ENCODE measurements at regions not wholly inside any gene's neighbourhood (a gene's known extent, or its start where the extent isn't known, plus 50 kb on each side); places are given as distances from the start of the nearest gene placed in this dataset.

DNA sequence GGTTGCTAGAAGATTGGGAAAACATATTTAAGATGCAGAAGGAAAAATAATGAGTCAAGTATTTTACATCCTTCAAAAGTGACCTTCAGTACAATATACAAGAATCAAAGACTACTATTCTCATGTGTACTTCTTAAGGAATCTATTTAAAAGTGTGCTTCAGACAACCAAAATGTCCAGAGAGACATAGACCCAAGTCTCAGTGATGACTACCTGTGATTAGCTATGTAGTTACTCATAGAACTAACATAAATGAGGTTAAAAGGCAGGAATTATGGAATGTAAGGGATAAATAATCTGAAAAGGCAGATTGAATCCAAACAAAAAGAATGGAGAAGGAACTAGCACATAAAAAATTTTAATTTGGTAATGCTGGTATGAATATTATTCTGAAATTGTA is 634.7 kb upstream of the FAM241A start:
- FAIRE-seq (no peak), DNase-seq (ENCODE audit: low read depth, low spot score) (no peak)
- Histone ChIP-seq H3K36me3 (ENCODE audit: control insufficient read depth in 2 of 2, extremely low read depth in 1 of 2, insufficient read depth in 2 of 2, low read length in 2 of 2) (no peaks in the 10 kb centered on the region), H3K9me3 (ENCODE audit: control insufficient read depth, low read depth, low read length) (no peaks in the 10 kb centered on the region), H3K27me3 (ENCODE audit: control insufficient read depth, extremely low read depth, insufficient read depth, low read length) (no peaks in the 10 kb centered on the region), H3K27ac (ENCODE audit: control insufficient read depth, insufficient read depth, low read length) (no peak overlapping the region), H3K79me2 (ENCODE audit: control insufficient read depth, insufficient read depth, low read length) (no peaks in the 10 kb centered on the region), H3K4me3 (ENCODE audit: control insufficient read depth in 2 of 3, extremely low read depth in 1 of 3, insufficient read depth in 2 of 3, low read depth in 1 of 3, low read length in 3 of 3) (no peak overlapping the region), H4K20me1 (ENCODE audit: control insufficient read depth, extremely low read depth, insufficient read depth, low read length) (no peaks in the 10 kb centered on the region), H2AFZ (ENCODE audit: control insufficient read depth, low read length) (no peak overlapping the region), H3K4me2 (ENCODE audit: control insufficient read depth, extremely low read depth, insufficient read depth, low read depth, low read length) (no peak overlapping the region), H3K9me1 (ENCODE audit: control insufficient read depth, extremely low read depth, insufficient read depth, low read length) (no peaks in the 10 kb centered on the region), H3K9ac (ENCODE audit: control insufficient read depth, extremely low read depth, insufficient read depth, low read length) (no peak overlapping the region), H3K4me1 (ENCODE audit: control insufficient read depth, extremely low read depth, insufficient read depth, low read length) (peaks cover 3% of the 10 kb centered on the region)
- dilution Hi-C loops (cut with MboI; ENCODE audit: extremely low pct_ligation_motif_present, low sequenced_read_pairs), result no loop called here
- TF ChIP-seq CTCF (optimal IDR thresholded peaks at IDR 0.05 in 1 of 3, IDR thresholded peaks at IDR 0.05 in 1 of 3, conservative IDR thresholded peaks at IDR 0.05 in 1 of 3; ENCODE audit: extremely low read depth in 1 of 3, insufficient read depth in 2 of 3, low read length in 3 of 3) (no peak), EZH2 (IDR thresholded peaks at IDR 0.05; ENCODE audit: low read length) (no peak)

GRCh38 chr4:111512081-111512783 is 633.0 kb upstream of the FAM241A start:
- H3K9me3 ChIP-seq (ENCODE audit: control insufficient read depth, low read depth, low read length), result no peaks in the 10 kb centered on the region
- no peak overlapping the region for H3K27ac ChIP-seq (ENCODE audit: control insufficient read depth, insufficient read depth, low read length)
- no peaks in the 10 kb centered on the region for H3K27me3 ChIP-seq (ENCODE audit: control insufficient read depth, extremely low read depth, insufficient read depth, low read length)
- FAIRE-seq (no peak), DNase-seq (ENCODE audit: low read depth, low spot score) (peak; percentile 33)
- TF ChIP-seq EZH2 (IDR thresholded peaks at IDR 0.05; ENCODE audit: low read length), result no peak
- no peak for TF ChIP-seq CTCF (optimal IDR thresholded peaks at IDR 0.05 in 1 of 3, IDR thresholded peaks at IDR 0.05 in 1 of 3, conservative IDR thresholded peaks at IDR 0.05 in 1 of 3; ENCODE audit: extremely low read depth in 1 of 3, insufficient read depth in 2 of 3, low read length in 3 of 3)
- no peak overlapping the region for H3K9ac ChIP-seq (ENCODE audit: control insufficient read depth, extremely low read depth, insufficient read depth, low read length)
- H3K4me3 ChIP-seq (ENCODE audit: control insufficient read depth in 2 of 3, extremely low read depth in 1 of 3, insufficient read depth in 2 of 3, low read depth in 1 of 3, low read length in 3 of 3), result no peak overlapping the region
- H3K9me1 ChIP-seq (ENCODE audit: control insufficient read depth, extremely low read depth, insufficient read depth, low read length), result no peaks in the 10 kb centered on the region
- H3K79me2 ChIP-seq (ENCODE audit: control insufficient read depth, insufficient read depth, low read length), result no peaks in the 10 kb centered on the region
- H4K20me1 ChIP-seq (ENCODE audit: control insufficient read depth, extremely low read depth, insufficient read depth, low read length), result no peaks in the 10 kb centered on the region
- peaks cover 3% of the 10 kb centered on the region for H3K4me1 ChIP-seq (ENCODE audit: control insufficient read depth, extremely low read depth, insufficient read depth, low read length)
- H3K4me2 ChIP-seq (ENCODE audit: control insufficient read depth, extremely low read depth, insufficient read depth, low read depth, low read length), result no peak overlapping the region
- H3K36me3 ChIP-seq (ENCODE audit: control insufficient read depth in 2 of 2, extremely low read depth in 1 of 2, insufficient read depth in 2 of 2, low read length in 2 of 2), result no peaks in the 10 kb centered on the region
- H2AFZ ChIP-seq (ENCODE audit: control insufficient read depth, low read length), result no peak overlapping the region
- dilution Hi-C loops (cut with MboI; ENCODE audit: extremely low pct_ligation_motif_present, low sequenced_read_pairs), result no loop called here

All from keratinocyte (primary cell).